Natural killer cell treated with Interleukin-12 subunit alpha and Interleukin-12 subunit beta and Interleukin-15 and Interleukin-18, amount 100 ng/mL, for 72 hours (primary cell): ENCODE measurements at regions not wholly inside any gene's neighbourhood (a gene's known extent, or its start where the extent isn't known, plus 50 kb on each side); places are given as distances from the start of the nearest gene placed in this dataset.

ENCODE experiments used
- ATAC-seq, 2 donors: fragments of 150-1000 bp; cut with Tn5 transposase in 1 of 2; sonication (Bioruptor Pico), chemical (Tn5 transposase) in 1 of 2; 2 replicates each; pipeline ENCODE4 v1.10.0; 2021
- DNase-seq: peaks from one replicate; pipeline ENCODE4 v3.0.0; 2022; ENCODE audit warnings: low spot score
- H3K27ac Mint-ChIP-seq, 2 donors: 1 replicate in 1 of 2; 2 replicates in 1 of 2; pipeline ENCODE4 v1.8.0; 2022; ENCODE audit warnings: mixed read lengths in 2 of 2, mild to moderate bottlenecking in 1 of 2, moderate library complexity in 1 of 2
- H3K27me3 Mint-ChIP-seq, 2 donors: 1 replicate in 1 of 2; 2 replicates in 1 of 2; pipeline ENCODE4 v1.8.0; 2022; ENCODE audit warnings: mixed read lengths in 2 of 2
- H3K36me3 Mint-ChIP-seq: one replicate; pipeline ENCODE4 v1.8.0; 2022; ENCODE audit warnings: mixed read lengths
- H3K4me1 Mint-ChIP-seq, 2 donors: 1 replicate in 1 of 2; 2 replicates in 1 of 2; pipeline ENCODE4 v1.8.0; 2022; ENCODE audit warnings: low read depth in 2 of 2, mixed read lengths in 2 of 2, mild to moderate bottlenecking in 1 of 2
- H3K4me3 Mint-ChIP-seq: one replicate; pipeline ENCODE4 v1.8.0; 2022; ENCODE audit warnings: mixed read lengths
- H3K9me3 Mint-ChIP-seq: 2 replicates; pipeline ENCODE4 v1.8.0; 2022; ENCODE audit warnings: mixed read lengths

- Mint-ChIP-seq H3K9me3 (peaks cover 6% of the 10 kb centered on the region), H3K27ac (no peak overlapping the region)
Observed at GRCh38 chr6:101230866-101231265, 162.6 kb upstream of the GRIK2 start.

GRCh38 chr6:101231606-101232235 is 161.8 kb upstream of the GRIK2 start:
- Mint-ChIP-seq H3K4me3 (no peak overlapping the region), H3K9me3 (peaks cover 6% of the 10 kb centered on the region), H3K36me3 (no peaks in the 10 kb centered on the region), H3K4me1 (no peaks in the 10 kb centered on the region), H3K27ac (no peak overlapping the region), H3K27me3 (no peaks in the 10 kb centered on the region)
- DNase-seq: no peak
- ATAC-seq: no peak

More at GRCh38 chr6:101230866-101231265, 162.6 kb upstream of the GRIK2 start:
- DNase-seq: no peak
- ATAC-seq: no peak
- Mint-ChIP-seq H3K4me3 (no peak overlapping the region), H3K27me3 (no peaks in the 10 kb centered on the region), H3K4me1 (no peaks in the 10 kb centered on the region), H3K36me3 (no peaks in the 10 kb centered on the region)

GRCh38 chr6:101232961-101233360 is 160.5 kb upstream of the GRIK2 start:
- Mint-ChIP-seq H3K27me3 (no peaks in the 10 kb centered on the region), H3K4me1 (no peaks in the 10 kb centered on the region), H3K4me3 (no peak overlapping the region), H3K27ac (no peak overlapping the region), H3K36me3 (no peaks in the 10 kb centered on the region), H3K9me3 (peaks cover 6% of the 10 kb centered on the region)
- no peak for DNase-seq
- ATAC-seq: no peak

GRCh38 chr6:101236709-101237108 is 156.8 kb upstream of the GRIK2 start:
- no peak overlapping the region for H3K27ac Mint-ChIP-seq
- DNase-seq (no peak), ATAC-seq (no peak)
- H3K4me1 Mint-ChIP-seq: no peaks in the 10 kb centered on the region
- H3K36me3 Mint-ChIP-seq: no peaks in the 10 kb centered on the region
- H3K9me3 Mint-ChIP-seq: peaks cover 8% of the 10 kb centered on the region
- H3K27me3 Mint-ChIP-seq: no peaks in the 10 kb centered on the region
- H3K4me3 Mint-ChIP-seq: no peak overlapping the region

GRCh38 chr6:101241442-101241841 is 152.1 kb upstream of the GRIK2 start:
- ATAC-seq (no peak), DNase-seq (no peak)
- peaks cover 8% of the 10 kb centered on the region for H3K9me3 Mint-ChIP-seq
- no peak overlapping the region for H3K27ac Mint-ChIP-seq
- no peaks in the 10 kb centered on the region for H3K27me3 Mint-ChIP-seq
- H3K4me1 Mint-ChIP-seq: no peaks in the 10 kb centered on the region
- no peak overlapping the region for H3K4me3 Mint-ChIP-seq
- no peaks in the 10 kb centered on the region for H3K36me3 Mint-ChIP-seq

GRCh38 chr6:101249470-101249869 is 144.0 kb upstream of the GRIK2 start:
- no peak for DNase-seq

GRCh38 chr6:101257163-101257562 is 136.3 kb upstream of the GRIK2 start:
- Mint-ChIP-seq H3K9me3 (peaks cover 15% of the 10 kb centered on the region), H3K27ac (no peak overlapping the region), H3K4me3 (no peak overlapping the region), H3K27me3 (no peaks in the 10 kb centered on the region), H3K36me3 (peaks cover 6% of the 10 kb centered on the region), H3K4me1 (no peaks in the 10 kb centered on the region)
- no peak for DNase-seq
- ATAC-seq: no peak

More at GRCh38 chr6:101249470-101249869, 144.0 kb upstream of the GRIK2 start:
- Mint-ChIP-seq H3K9me3 (peaks cover 5% of the 10 kb centered on the region), H3K27me3 (no peaks in the 10 kb centered on the region), H3K36me3 (no peaks in the 10 kb centered on the region), H3K27ac (no peak overlapping the region), H3K4me1 (no peaks in the 10 kb centered on the region), H3K4me3 (no peak overlapping the region)
- ATAC-seq: no peak

- Mint-ChIP-seq H3K27ac (no peak overlapping the region), H3K9me3 (peaks cover 15% of the 10 kb centered on the region), H3K27me3 (no peaks in the 10 kb centered on the region), H3K4me1 (no peaks in the 10 kb centered on the region), H3K4me3 (no peak overlapping the region), H3K36me3 (peaks cover 6% of the 10 kb centered on the region)
- ATAC-seq: no peak
- no peak for DNase-seq
Observed at GRCh38 chr6:101259505-101259904, 134.0 kb upstream of the GRIK2 start.

GRCh38 chr6:101263596-101263995 is 129.9 kb upstream of the GRIK2 start:
- no peaks in the 10 kb centered on the region for H3K27me3 Mint-ChIP-seq

GRCh38 chr6:101266063-101266462 is 127.4 kb upstream of the GRIK2 start:
- Mint-ChIP-seq H3K27me3 (no peaks in the 10 kb centered on the region), H3K4me3 (no peak overlapping the region), H3K4me1 (no peaks in the 10 kb centered on the region), H3K9me3 (peaks cover 14% of the 10 kb centered on the region), H3K36me3 (no peaks in the 10 kb centered on the region), H3K27ac (no peak overlapping the region)
- no peak for DNase-seq
- ATAC-seq: no peak

More at GRCh38 chr6:101263596-101263995, 129.9 kb upstream of the GRIK2 start:
- no peak for ATAC-seq
- H3K36me3 Mint-ChIP-seq: peaks cover 6% of the 10 kb centered on the region
- DNase-seq: no peak
- no peak overlapping the region for H3K4me3 Mint-ChIP-seq
- H3K9me3 Mint-ChIP-seq: peaks cover 18% of the 10 kb centered on the region
- H3K27ac Mint-ChIP-seq: no peak overlapping the region
- H3K4me1 Mint-ChIP-seq: no peaks in the 10 kb centered on the region

GRCh38 chr6:101268541-101268940 is 125.0 kb upstream of the GRIK2 start:
- no peak for DNase-seq
- H3K4me1 Mint-ChIP-seq: no peaks in the 10 kb centered on the region
- H3K27me3 Mint-ChIP-seq: no peaks in the 10 kb centered on the region
- H3K36me3 Mint-ChIP-seq: no peaks in the 10 kb centered on the region
- peaks cover 18% of the 10 kb centered on the region for H3K9me3 Mint-ChIP-seq
- no peak overlapping the region for H3K4me3 Mint-ChIP-seq
- ATAC-seq: no peak
- H3K27ac Mint-ChIP-seq: no peak overlapping the region

GRCh38 chr6:101275251-101275650 is 118.3 kb upstream of the GRIK2 start:
- Mint-ChIP-seq H3K4me3 (no peak overlapping the region), H3K9me3 (peaks cover 7% of the 10 kb centered on the region), H3K27ac (no peak overlapping the region), H3K27me3 (no peaks in the 10 kb centered on the region), H3K36me3 (no peaks in the 10 kb centered on the region), H3K4me1 (no peaks in the 10 kb centered on the region)
- DNase-seq (no peak), ATAC-seq (no peak)

GRCh38 chr6:101276066-101276465 is 117.4 kb upstream of the GRIK2 start:
- Mint-ChIP-seq H3K4me1 (no peaks in the 10 kb centered on the region), H3K9me3 (peaks cover 7% of the 10 kb centered on the region), H3K36me3 (no peaks in the 10 kb centered on the region), H3K4me3 (no peak overlapping the region), H3K27me3 (no peaks in the 10 kb centered on the region), H3K27ac (no peak overlapping the region)
- ATAC-seq (no peak), DNase-seq (no peak)

- ATAC-seq: no peak
- Mint-ChIP-seq H3K4me3 (no peak overlapping the region), H3K9me3 (peaks cover 4% of the 10 kb centered on the region), H3K27ac (no peak overlapping the region), H3K36me3 (no peaks in the 10 kb centered on the region), H3K4me1 (no peaks in the 10 kb centered on the region), H3K27me3 (no peaks in the 10 kb centered on the region)
- no peak for DNase-seq
Observed at GRCh38 chr6:101279410-101279809, 114.1 kb upstream of the GRIK2 start.

- Mint-ChIP-seq H3K9me3 (peaks cover 4% of the 10 kb centered on the region), H3K27ac (no peak overlapping the region), H3K4me1 (no peaks in the 10 kb centered on the region), H3K4me3 (no peak overlapping the region), H3K36me3 (no peaks in the 10 kb centered on the region), H3K27me3 (no peaks in the 10 kb centered on the region)
- DNase-seq: no peak
- no peak for ATAC-seq
Observed at GRCh38 chr6:101281266-101281665, 112.2 kb upstream of the GRIK2 start.
